ENCODE measurements at regions not wholly inside any gene's neighbourhood (a gene's known extent, or its start where the extent isn't known, plus 50 kb on each side); places are given as distances from the start of the nearest gene placed in this dataset.
"Not testable (repeated sequence)": the region's sequence is repeated elsewhere in the genome, so short reads cannot be mapped to it uniquely, and the experiment has no call there.

GRCh38 chr6:167232356-167232755 is 58.8 kb upstream of the UNC93A start:
- Mint-ChIP-seq H3K27me3 (ENCODE audit: unreplicated experiment) (peaks cover 54% of the 10 kb centered on the region), H3K27ac (ENCODE audit: unreplicated experiment) (no peak overlapping the region), H3K4me3 (ENCODE audit: low read depth, unreplicated experiment) (no peak overlapping the region), H3K36me3 (ENCODE audit: insufficient read depth, unreplicated experiment) (no peaks in the 10 kb centered on the region), H3K9me3 (ENCODE audit: low read depth, unreplicated experiment) (no peaks in the 10 kb centered on the region), H3K4me1 (ENCODE audit: low read depth, unreplicated experiment) (no peaks in the 10 kb centered on the region)
- no peak for DNase-seq
- CTCF ChIA-PET, result no interaction called here
- BruUV-seq (replicated peaks), result no TSS peak
- no peak for TF ChIP-seq CTCF (IDR thresholded peaks at IDR 0.05; ENCODE audit: unreplicated experiment)
- intact Hi-C loops (cut with micrococcal nuclease; ENCODE audit: unreplicated experiment), result no loop called here

GRCh38 chr6:167233490-167233889 is 57.6 kb upstream of the UNC93A start:
- CTCF ChIA-PET, result no interaction called here
- H3K27ac Mint-ChIP-seq (ENCODE audit: unreplicated experiment), result no peak overlapping the region
- no peaks in the 10 kb centered on the region for H3K36me3 Mint-ChIP-seq (ENCODE audit: insufficient read depth, unreplicated experiment)

GRCh38 chr6:167234576-167234975 is 56.5 kb upstream of the UNC93A start:
- H3K4me1 Mint-ChIP-seq (ENCODE audit: low read depth, unreplicated experiment); intact Hi-C loops (cut with micrococcal nuclease; ENCODE audit: unreplicated experiment); H3K4me3 Mint-ChIP-seq (ENCODE audit: low read depth, unreplicated experiment); BruUV-seq (replicated peaks); H3K27ac Mint-ChIP-seq (ENCODE audit: unreplicated experiment); H3K36me3 Mint-ChIP-seq (ENCODE audit: insufficient read depth, unreplicated experiment); CTCF ChIA-PET; DNase-seq; H3K9me3 Mint-ChIP-seq (ENCODE audit: low read depth, unreplicated experiment): not testable (repeated sequence)
- peaks cover 56% of the 10 kb centered on the region for H3K27me3 Mint-ChIP-seq (ENCODE audit: unreplicated experiment)

More at GRCh38 chr6:167233490-167233889, 57.6 kb upstream of the UNC93A start:
- peaks cover 54% of the 10 kb centered on the region for H3K27me3 Mint-ChIP-seq (ENCODE audit: unreplicated experiment)
- no peaks in the 10 kb centered on the region for H3K9me3 Mint-ChIP-seq (ENCODE audit: low read depth, unreplicated experiment)
- BruUV-seq (replicated peaks), result no TSS peak
- no peak for TF ChIP-seq CTCF (IDR thresholded peaks at IDR 0.05; ENCODE audit: unreplicated experiment)
- intact Hi-C loops (cut with micrococcal nuclease; ENCODE audit: unreplicated experiment), result no loop called here
- DNase-seq, result no peak
- H3K4me3 Mint-ChIP-seq (ENCODE audit: low read depth, unreplicated experiment), result no peak overlapping the region
- H3K4me1 Mint-ChIP-seq (ENCODE audit: low read depth, unreplicated experiment), result no peaks in the 10 kb centered on the region

- TF ChIP-seq CTCF (IDR thresholded peaks at IDR 0.05; ENCODE audit: unreplicated experiment), result no peak
- Mint-ChIP-seq H3K9me3 (ENCODE audit: low read depth, unreplicated experiment) (no peaks in the 10 kb centered on the region), H3K4me1 (ENCODE audit: low read depth, unreplicated experiment) (no peaks in the 10 kb centered on the region), H3K4me3 (ENCODE audit: low read depth, unreplicated experiment) (no peak overlapping the region), H3K27ac (ENCODE audit: unreplicated experiment) (no peak overlapping the region), H3K27me3 (ENCODE audit: unreplicated experiment) (peaks cover 54% of the 10 kb centered on the region), H3K36me3 (ENCODE audit: insufficient read depth, unreplicated experiment) (no peaks in the 10 kb centered on the region)
- no peak for DNase-seq
- CTCF ChIA-PET, result no interaction called here
- intact Hi-C loops (cut with micrococcal nuclease; ENCODE audit: unreplicated experiment), result no loop called here
- no TSS peak for BruUV-seq (replicated peaks)
Measured at GRCh38 chr6:167235005-167235404, 56.1 kb upstream of the UNC93A start.

GRCh38 chr6:167235421-167236238 is 55.5 kb upstream of the UNC93A start:
- Mint-ChIP-seq H3K36me3 (ENCODE audit: insufficient read depth, unreplicated experiment) (no peaks in the 10 kb centered on the region), H3K4me3 (ENCODE audit: low read depth, unreplicated experiment) (no peak overlapping the region), H3K27me3 (ENCODE audit: unreplicated experiment) (peaks cover 54% of the 10 kb centered on the region), H3K4me1 (ENCODE audit: low read depth, unreplicated experiment) (no peaks in the 10 kb centered on the region), H3K27ac (ENCODE audit: unreplicated experiment) (no peak overlapping the region), H3K9me3 (ENCODE audit: low read depth, unreplicated experiment) (no peaks in the 10 kb centered on the region)
- intact Hi-C loops (cut with micrococcal nuclease; ENCODE audit: unreplicated experiment), result no loop called here
- DNase-seq, result no peak
- CTCF ChIA-PET, result interaction anchor here (0.7 kb wide), 1 partner anchor 373 kb away, joined by 3 read pairs; no protein-coding TSS in a partner anchor
- TF ChIP-seq CTCF (IDR thresholded peaks at IDR 0.05; ENCODE audit: unreplicated experiment), result no peak
- no TSS peak for BruUV-seq (replicated peaks)
